NCI-H146 treated with DMSO at 0.1 percent for 48 hours (cell line): ENCODE measurements at regions not wholly inside any gene's neighbourhood (a gene's known extent, or its start where the extent isn't known, plus 50 kb on each side); places are given as distances from the start of the nearest gene placed in this dataset.
A peak's percentile ranks its signal among the peaks of the same experiment; 100 is the strongest.

Source experiments
- DNase-seq: peaks from one replicate; lab custom pipeline; 2025; ENCODE audit not compliant: unreplicated experiment; lab: John Stamatoyannopoulos, UW

GRCh38 chr2:71893646-71894045 lies 254.0 kb downstream of the CYP26B1 start:
- no peak for DNase-seq

- DNase-seq = no peak
These were observed 254.8 kb downstream of the CYP26B1 start for GRCh38 chr2:71892896-71893295.

GRCh38 chr2:71892423-71892730 lies 255.3 kb downstream of the CYP26B1 start:
- DNase-seq = no peak

- DNase-seq = no peak
These were observed 255.8 kb downstream of the CYP26B1 start for GRCh38 chr2:71891719-71892422.

- no peak for DNase-seq
These were observed 256.5 kb downstream of the CYP26B1 start for GRCh38 chr2:71891155-71891554.

- no peak for DNase-seq
These were observed 257.6 kb downstream of the CYP26B1 start for GRCh38 chr2:71889759-71890684.

GRCh38 chr2:71888751-71889445 lies 258.8 kb downstream of the CYP26B1 start:
- no peak for DNase-seq

GRCh38 chr2:71887196-71887595 lies 260.5 kb downstream of the CYP26B1 start:
- no peak for DNase-seq

GRCh38 chr2:71886241-71886640 lies 261.4 kb downstream of the CYP26B1 start:
- DNase-seq = no peak

GRCh38 chr2:71884303-71885042 lies 263.2 kb downstream of the CYP26B1 start:
- DNase-seq = no peak

GRCh38 chr2:71882949-71883472 lies 264.7 kb downstream of the CYP26B1 start:
- peak; percentile 24 for DNase-seq

- no peak for DNase-seq
These were observed 265.3 kb downstream of the CYP26B1 start for GRCh38 chr2:71882236-71882946.

GRCh38 chr2:71880846-71881610 lies 266.6 kb downstream of the CYP26B1 start:
- no peak for DNase-seq

GRCh38 chr2:71880287-71880686 lies 267.4 kb downstream of the CYP26B1 start:
- no peak for DNase-seq

- DNase-seq = no peak
These were observed 268.0 kb downstream of the CYP26B1 start for GRCh38 chr2:71879509-71880184.

- DNase-seq = peak; percentile 12
These were observed 268.8 kb downstream of the CYP26B1 start for GRCh38 chr2:71878626-71879508.

GRCh38 chr2:71877636-71878035 lies 270.0 kb downstream of the CYP26B1 start:
- DNase-seq = peak; percentile 23
